ENCODE measurements at regions not wholly inside any gene's neighbourhood (a gene's known extent, or its start where the extent isn't known, plus 50 kb on each side); places are given as distances from the start of the nearest gene placed in this dataset.

DNA sequence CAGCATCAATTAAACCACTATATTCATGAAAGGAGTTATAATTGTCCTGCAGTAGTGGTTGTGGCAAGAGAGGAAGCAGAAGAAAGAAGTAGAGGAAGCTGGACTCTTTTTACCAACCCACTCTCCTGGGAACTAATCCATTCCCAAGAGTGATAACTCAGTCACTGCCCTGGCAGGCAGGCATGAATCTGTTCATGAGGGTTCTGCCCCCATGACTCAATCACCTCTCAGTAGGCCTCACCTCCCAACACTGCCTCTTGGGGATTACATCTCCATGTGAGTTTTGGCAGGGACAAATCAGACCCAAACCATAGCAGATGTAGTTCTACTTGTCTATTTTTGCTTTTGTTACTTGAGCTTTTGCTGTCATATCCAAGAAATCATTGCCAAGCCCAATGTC, 232.7 kb upstream of the MAP2 start:
- Histone ChIP-seq H3K27me3 (ENCODE audit: control insufficient read depth, insufficient read depth, low read length) (no peaks in the 10 kb centered on the region), H3K9me3 (ENCODE audit: control insufficient read depth, insufficient read depth, low read depth, low read length) (no peaks in the 10 kb centered on the region), H3K27ac (ENCODE audit: insufficient read depth, low read length) (no peak overlapping the region), H3K36me3 (ENCODE audit: control insufficient read depth, insufficient read depth, low read length) (no peaks in the 10 kb centered on the region), H3K4me2 (ENCODE audit: extremely low read depth, insufficient read depth, low read length) (no peak overlapping the region), H3K4me1 (ENCODE audit: control insufficient read depth, extremely low read depth, insufficient read depth, low read length) (no peaks in the 10 kb centered on the region), H2AFZ (ENCODE audit: low read length) (no peak overlapping the region), H3K79me2 (ENCODE audit: control insufficient read depth, insufficient read depth, low read length) (no peaks in the 10 kb centered on the region), H4K20me1 (ENCODE audit: control insufficient read depth, extremely low read depth, insufficient read depth, low read length) (no peaks in the 10 kb centered on the region), H3K4me3 (replicated peaks in 1 of 4; ENCODE audit: control extremely low read depth in 1 of 4, insufficient read depth in 1 of 4, low read depth in 3 of 4, low read length in 4 of 4) (no peak overlapping the region), H3K9ac (ENCODE audit: insufficient read depth, low read length) (no peak overlapping the region)
- no peak for TF ChIP-seq EZH2 (IDR thresholded peaks at IDR 0.05; ENCODE audit: low read length, missing control alignments)
- TF ChIP-seq, protein P1, sequence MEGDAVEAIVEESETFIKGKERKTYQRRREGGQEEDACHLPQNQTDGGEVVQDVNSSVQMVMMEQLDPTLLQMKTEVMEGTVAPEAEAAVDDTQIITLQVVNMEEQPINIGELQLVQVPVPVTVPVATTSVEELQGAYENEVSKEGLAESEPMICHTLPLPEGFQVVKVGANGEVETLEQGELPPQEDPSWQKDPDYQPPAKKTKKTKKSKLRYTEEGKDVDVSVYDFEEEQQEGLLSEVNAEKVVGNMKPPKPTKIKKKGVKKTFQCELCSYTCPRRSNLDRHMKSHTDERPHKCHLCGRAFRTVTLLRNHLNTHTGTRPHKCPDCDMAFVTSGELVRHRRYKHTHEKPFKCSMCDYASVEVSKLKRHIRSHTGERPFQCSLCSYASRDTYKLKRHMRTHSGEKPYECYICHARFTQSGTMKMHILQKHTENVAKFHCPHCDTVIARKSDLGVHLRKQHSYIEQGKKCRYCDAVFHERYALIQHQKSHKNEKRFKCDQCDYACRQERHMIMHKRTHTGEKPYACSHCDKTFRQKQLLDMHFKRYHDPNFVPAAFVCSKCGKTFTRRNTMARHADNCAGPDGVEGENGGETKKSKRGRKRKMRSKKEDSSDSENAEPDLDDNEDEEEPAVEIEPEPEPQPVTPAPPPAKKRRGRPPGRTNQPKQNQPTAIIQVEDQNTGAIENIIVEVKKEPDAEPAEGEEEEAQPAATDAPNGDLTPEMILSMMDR (conservative IDR thresholded peaks at IDR 0.05 in 1 of 2, IDR thresholded peaks at IDR 0.05 in 1 of 2; ENCODE audit: low read depth in 1 of 2, low read length in 2 of 2): no peak
- no peak for DNase-seq (ENCODE audit: low read depth in 2 of 2)

GRCh38 chr2:209194717-209195116, 229.1 kb upstream of the MAP2 start:
- no peak overlapping the region for H3K4me2 ChIP-seq (ENCODE audit: extremely low read depth, insufficient read depth, low read length)
- no peaks in the 10 kb centered on the region for H3K4me1 ChIP-seq (ENCODE audit: control insufficient read depth, extremely low read depth, insufficient read depth, low read length)
- H3K36me3 ChIP-seq (ENCODE audit: control insufficient read depth, insufficient read depth, low read length): no peaks in the 10 kb centered on the region
- H3K4me3 ChIP-seq (replicated peaks in 1 of 4; ENCODE audit: control extremely low read depth in 1 of 4, insufficient read depth in 1 of 4, low read depth in 3 of 4, low read length in 4 of 4): no peak overlapping the region
- H3K27me3 ChIP-seq (ENCODE audit: control insufficient read depth, insufficient read depth, low read length): no peaks in the 10 kb centered on the region
- no peak overlapping the region for H2AFZ ChIP-seq (ENCODE audit: low read length)
- TF ChIP-seq EZH2 (IDR thresholded peaks at IDR 0.05; ENCODE audit: low read length, missing control alignments): no peak
- TF ChIP-seq, protein P1 (conservative IDR thresholded peaks at IDR 0.05 in 1 of 2, IDR thresholded peaks at IDR 0.05 in 1 of 2; ENCODE audit: low read depth in 1 of 2, low read length in 2 of 2): no peak
- H3K79me2 ChIP-seq (ENCODE audit: control insufficient read depth, insufficient read depth, low read length): no peaks in the 10 kb centered on the region
- DNase-seq (ENCODE audit: low read depth in 2 of 2): no peak
- H3K9ac ChIP-seq (ENCODE audit: insufficient read depth, low read length): no peak overlapping the region
- no peak overlapping the region for H3K27ac ChIP-seq (ENCODE audit: insufficient read depth, low read length)
- H4K20me1 ChIP-seq (ENCODE audit: control insufficient read depth, extremely low read depth, insufficient read depth, low read length): no peaks in the 10 kb centered on the region
- H3K9me3 ChIP-seq (ENCODE audit: control insufficient read depth, insufficient read depth, low read depth, low read length): no peaks in the 10 kb centered on the region

- Histone ChIP-seq H3K27me3 (ENCODE audit: control insufficient read depth, insufficient read depth, low read length) (no peaks in the 10 kb centered on the region), H3K79me2 (ENCODE audit: control insufficient read depth, insufficient read depth, low read length) (no peaks in the 10 kb centered on the region), H3K9me3 (ENCODE audit: control insufficient read depth, insufficient read depth, low read depth, low read length) (no peaks in the 10 kb centered on the region), H4K20me1 (ENCODE audit: control insufficient read depth, extremely low read depth, insufficient read depth, low read length) (no peaks in the 10 kb centered on the region), H3K9ac (ENCODE audit: insufficient read depth, low read length) (no peak overlapping the region), H3K4me1 (ENCODE audit: control insufficient read depth, extremely low read depth, insufficient read depth, low read length) (no peaks in the 10 kb centered on the region), H3K4me2 (ENCODE audit: extremely low read depth, insufficient read depth, low read length) (no peak overlapping the region), H3K36me3 (ENCODE audit: control insufficient read depth, insufficient read depth, low read length) (no peaks in the 10 kb centered on the region), H3K27ac (ENCODE audit: insufficient read depth, low read length) (no peak overlapping the region), H2AFZ (ENCODE audit: low read length) (no peak overlapping the region), H3K4me3 (replicated peaks in 1 of 4; ENCODE audit: control extremely low read depth in 1 of 4, insufficient read depth in 1 of 4, low read depth in 3 of 4, low read length in 4 of 4) (peak overlapping the region in 2 of 4 experiments; percentile 43 to 48)
- no peak for TF ChIP-seq EZH2 (IDR thresholded peaks at IDR 0.05; ENCODE audit: low read length, missing control alignments)
- TF ChIP-seq, protein P1 (conservative IDR thresholded peaks at IDR 0.05 in 1 of 2, IDR thresholded peaks at IDR 0.05 in 1 of 2; ENCODE audit: low read depth in 1 of 2, low read length in 2 of 2): peak; percentile 25 to 31
- peak; percentile 4 to 6 for DNase-seq (ENCODE audit: low read depth in 2 of 2)
These were observed 215.6 kb upstream of the MAP2 start for GRCh38 chr2:209208211-209208610.
